GM13976 (cell line): ENCODE measurements at regions not wholly inside any gene's neighbourhood (a gene's known extent, or its start where the extent isn't known, plus 50 kb on each side); places are given as distances from the start of the nearest gene placed in this dataset.

Experiments used
- DNase-seq: peaks from one replicate; pipeline ENCODE4 v3.0.0; 2012; ENCODE audit warnings: low spot score
- CTCF ChIP-seq: IDR thresholded peaks from 2 replicates; pipeline ENCODE4 v1.5.1; 2012; ENCODE audit warnings: borderline replicate concordance, mild to moderate bottlenecking; ENCODE audit not compliant: insufficient read depth; ENCODE audit errors: extremely low read depth, missing control alignments, control extremely low read depth
- in situ Hi-C: fragments of 300-500 bp; cut with MboI; formaldehyde crosslinking; loops from one replicate; pipeline ENCODE4 v1.12.0; 2022; ENCODE audit warnings: low sequenced_read_pairs, mixed read lengths, inconsistent platforms; ENCODE audit not compliant: unreplicated experiment

GRCh38 chr2:241943209-241943850, 73.8 kb downstream of the RTP5 start:
- DNase-seq: no peak
- TF ChIP-seq CTCF: no peak
- in situ Hi-C loops: no loop called here

- TF ChIP-seq CTCF: no peak
- DNase-seq: no peak
- in situ Hi-C loops: no loop called here
Measured at GRCh38 chr2:241943961-241944575, 74.5 kb downstream of the RTP5 start.

- DNase-seq: no peak
- in situ Hi-C loops: no loop called here
- no peak for TF ChIP-seq CTCF
Measured at GRCh38 chr2:241944821-241945220, 75.3 kb downstream of the RTP5 start.

GRCh38 chr2:241945311-241945710, 75.8 kb downstream of the RTP5 start:
- in situ Hi-C loops: no loop called here
- DNase-seq: no peak
- no peak for TF ChIP-seq CTCF

- DNase-seq: no peak
- TF ChIP-seq CTCF: no peak
- in situ Hi-C loops: no loop called here
Measured at GRCh38 chr2:241945803-241946202, 76.3 kb downstream of the RTP5 start.

- no peak for DNase-seq
- in situ Hi-C loops: no loop called here
- TF ChIP-seq CTCF: no peak
Measured at GRCh38 chr2:241946306-241947003, 76.9 kb downstream of the RTP5 start.
